Erythroblast (primary cell): ENCODE measurements at regions not wholly inside any gene's neighbourhood (a gene's known extent, or its start where the extent isn't known, plus 50 kb on each side); places are given as distances from the start of the nearest gene placed in this dataset.

Experiments used
- GATA1 ChIP-seq: IDR thresholded peaks from 2 replicates; pipeline ENCODE4 v1.6.1; 2011; ENCODE audit warnings: low read depth, mild to moderate bottlenecking, control low read depth, low read length, moderate library complexity
- POLR2A ChIP-seq: IDR thresholded peaks from 2 replicates; pipeline ENCODE4 v1.6.1; 2011; ENCODE audit warnings: mild to moderate bottlenecking, low read length

DNA sequence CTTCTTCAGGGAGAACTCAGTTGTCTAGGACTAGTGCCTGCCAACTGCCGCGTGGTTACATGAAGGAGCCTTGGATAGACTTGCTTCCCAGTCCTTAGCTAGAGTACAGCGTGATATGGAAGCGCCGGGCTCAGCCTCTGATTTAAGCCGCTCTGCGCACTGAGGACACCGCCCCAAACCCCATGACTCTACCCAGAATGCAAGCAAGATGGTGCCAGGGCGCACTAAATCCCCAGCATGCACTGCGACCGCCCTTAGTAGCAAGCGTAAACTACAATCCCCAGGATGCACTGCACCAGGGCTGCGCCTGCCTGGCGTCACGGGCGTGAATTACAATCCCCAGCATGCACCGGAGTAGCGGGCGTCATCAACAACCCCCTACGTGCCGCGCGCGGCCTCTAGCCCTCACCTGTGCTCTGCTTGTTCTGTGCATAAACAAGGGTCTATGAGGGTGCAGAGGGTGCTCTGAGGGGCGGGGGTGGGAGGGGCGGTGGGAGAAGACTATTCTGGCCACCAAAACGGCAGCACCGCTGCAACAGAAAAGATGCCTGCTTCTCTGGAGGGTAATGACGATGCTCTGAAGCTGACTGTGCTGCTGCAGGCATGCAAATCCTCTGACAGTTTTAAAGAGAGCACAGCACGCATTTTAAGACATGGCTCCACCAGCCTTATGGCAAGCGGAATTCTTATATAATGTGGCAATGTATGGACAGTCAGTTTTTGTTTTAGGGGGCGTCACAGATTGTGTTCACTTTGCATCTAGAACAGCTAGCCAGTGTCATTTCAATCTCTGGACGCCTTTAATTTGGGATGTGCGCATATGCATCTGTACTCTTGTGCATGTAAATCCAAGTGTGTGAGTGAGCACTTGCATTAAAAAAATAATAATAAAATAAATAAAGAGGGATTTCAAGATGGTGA lies 282.5 kb upstream of the MYT1L start:
- TF ChIP-seq POLR2A (no peak), GATA1 (no peak)
